ENCODE measurements at regions not wholly inside any gene's neighbourhood (a gene's known extent, or its start where the extent isn't known, plus 50 kb on each side); places are given as distances from the start of the nearest gene placed in this dataset.
"Not testable (repeated sequence)": the region's sequence is repeated elsewhere in the genome, so short reads cannot be mapped to it uniquely, and the experiment has no call there.

GRCh38 chr1:67482733-67483482 is 52.7 kb upstream of the SERBP1 start:
- DNase-seq (ENCODE audit: low read depth in 4 of 4, low spot score in 3 of 4), result no peak

GRCh38 chr1:67484492-67484891 is 54.3 kb upstream of the SERBP1 start:
- peak in 1 of 4 donors; percentile 45 for DNase-seq (ENCODE audit: low read depth in 4 of 4, low spot score in 3 of 4)

GRCh38 chr1:67485046-67485811 is 55.0 kb upstream of the SERBP1 start:
- DNase-seq (ENCODE audit: low read depth in 4 of 4, low spot score in 3 of 4), result no peak

- DNase-seq (ENCODE audit: low read depth in 4 of 4, low spot score in 3 of 4), result no peak
Observed at GRCh38 chr1:67489643-67490042, 59.4 kb upstream of the SERBP1 start.

GRCh38 chr1:67491280-67491679 is 61.1 kb upstream of the SERBP1 start:
- DNase-seq (ENCODE audit: low read depth in 4 of 4, low spot score in 3 of 4), result no peak

- no peak for DNase-seq (ENCODE audit: low read depth in 4 of 4, low spot score in 3 of 4)
Observed at GRCh38 chr1:67493148-67493547, 62.9 kb upstream of the SERBP1 start.

- DNase-seq (ENCODE audit: low read depth in 4 of 4, low spot score in 3 of 4), result no peak
Observed at GRCh38 chr1:67495327-67495726, 65.1 kb upstream of the SERBP1 start.

GRCh38 chr1:67496329-67496728 is 66.1 kb upstream of the SERBP1 start:
- no peak for DNase-seq (ENCODE audit: low read depth in 4 of 4, low spot score in 3 of 4)

GRCh38 chr1:67500413-67500959 is 70.3 kb upstream of the SERBP1 start:
- peak; percentile 66 to 80 (median 76) for DNase-seq (ENCODE audit: low read depth in 4 of 4, low spot score in 3 of 4)

- no peak for DNase-seq (ENCODE audit: low read depth in 4 of 4, low spot score in 3 of 4)
Observed at GRCh38 chr1:67503974-67504373, 73.8 kb upstream of the SERBP1 start.

GRCh38 chr1:67513392-67514294 is 83.4 kb upstream of the SERBP1 start:
- DNase-seq (ENCODE audit: low read depth in 4 of 4, low spot score in 3 of 4), result not testable (repeated sequence)

- no peak for DNase-seq (ENCODE audit: low read depth in 4 of 4, low spot score in 3 of 4)
Observed at GRCh38 chr1:67514300-67514699, 84.1 kb upstream of the SERBP1 start.

GRCh38 chr1:67514786-67515185 is 84.6 kb upstream of the SERBP1 start:
- DNase-seq (ENCODE audit: low read depth in 4 of 4, low spot score in 3 of 4), result no peak

- DNase-seq (ENCODE audit: low read depth in 4 of 4, low spot score in 3 of 4), result no peak
Observed at GRCh38 chr1:67515324-67516080, 85.3 kb upstream of the SERBP1 start.

- no peak for DNase-seq (ENCODE audit: low read depth in 4 of 4, low spot score in 3 of 4)
Observed at GRCh38 chr1:67517046-67517445, 86.8 kb upstream of the SERBP1 start.

- DNase-seq (ENCODE audit: low read depth in 4 of 4, low spot score in 3 of 4), result peak in 1 of 4 donors; percentile 48
Observed at GRCh38 chr1:67522001-67522441, 91.8 kb upstream of the SERBP1 start.

GRCh38 chr1:67522793-67523192 is 92.6 kb upstream of the SERBP1 start:
- DNase-seq (ENCODE audit: low read depth in 4 of 4, low spot score in 3 of 4), result no peak

- no peak for DNase-seq (ENCODE audit: low read depth in 4 of 4, low spot score in 3 of 4)
Observed at GRCh38 chr1:67524143-67525052, 94.2 kb upstream of the SERBP1 start.

Data from left renal pelvis (tissue), 4 donors.